ENCODE measurements at regions not wholly inside any gene's neighbourhood (a gene's known extent, or its start where the extent isn't known, plus 50 kb on each side); places are given as distances from the start of the nearest gene placed in this dataset.

- TF ChIP-seq CTCF (IDR thresholded peaks at IDR 0.05) (no peak), EP300 (IDR thresholded peaks at IDR 0.05) (peak in 1 of 2 donors; percentile 45)
These were observed 208.1 kb upstream of the PIK3R1 start for GRCh38 chr5:68007451-68007850.

Measured in tibial nerve (tissue), 4 donors.